Stimulated activated CD4-positive, alpha-beta T cell treated with anti-CD3 and anti-CD28 coated beads, Interleukin-12 subunit alpha, Interleukin-12 subunit beta, amount 100 ng/mL, for 24 hours (primary cell): ENCODE measurements at regions not wholly inside any gene's neighbourhood (a gene's known extent, or its start where the extent isn't known, plus 50 kb on each side); places are given as distances from the start of the nearest gene placed in this dataset.

Source experiments
- DNase-seq, 2 experiments: peaks; one replicate each; pipeline ENCODE4 v3.0.0-alpha.2; 2020; ENCODE audit warnings: low read depth in 2 of 2

- no peak for DNase-seq
Measured at GRCh38 chr13:75132701-75133695, 349.0 kb downstream of the TBC1D4 start.

GRCh38 chr13:75129331-75129730 is 352.6 kb downstream of the TBC1D4 start:
- DNase-seq: no peak

GRCh38 chr13:75124415-75124814 is 357.6 kb downstream of the TBC1D4 start:
- no peak for DNase-seq

GRCh38 chr13:75123428-75123827 is 358.5 kb downstream of the TBC1D4 start:
- DNase-seq: no peak

GRCh38 chr13:75120085-75120484 is 361.9 kb downstream of the TBC1D4 start:
- no peak for DNase-seq

GRCh38 chr13:75115171-75115570 is 366.8 kb downstream of the TBC1D4 start:
- no peak for DNase-seq

GRCh38 chr13:75103976-75104375 is 378.0 kb downstream of the TBC1D4 start:
- DNase-seq: no peak

- DNase-seq: no peak
Measured at GRCh38 chr13:75102001-75102716, 379.8 kb downstream of the TBC1D4 start.

GRCh38 chr13:75101348-75101747 is 380.6 kb downstream of the TBC1D4 start:
- no peak for DNase-seq

- no peak for DNase-seq
Measured at GRCh38 chr13:75092143-75092542, 389.8 kb downstream of the TBC1D4 start.

GRCh38 chr13:75091718-75092117 is 390.3 kb downstream of the TBC1D4 start:
- DNase-seq: no peak

GRCh38 chr13:75090872-75091615 is 390.9 kb downstream of the TBC1D4 start:
- no peak for DNase-seq

- no peak for DNase-seq
Measured at GRCh38 chr13:75088915-75089314, 393.1 kb downstream of the TBC1D4 start.

GRCh38 chr13:75079226-75079625 is 402.7 kb downstream of the TBC1D4 start:
- DNase-seq: no peak

- no peak for DNase-seq
Measured at GRCh38 chr13:75076476-75076875, 405.5 kb downstream of the TBC1D4 start.

GRCh38 chr13:75073786-75074185 is 408.2 kb downstream of the TBC1D4 start:
- no peak for DNase-seq

GRCh38 chr13:75072891-75073290 is 409.1 kb downstream of the TBC1D4 start:
- no peak for DNase-seq

GRCh38 chr13:75072368-75072767 is 409.6 kb downstream of the TBC1D4 start:
- DNase-seq: no peak

- DNase-seq: no peak
Measured at GRCh38 chr13:75071796-75072195, 410.2 kb downstream of the TBC1D4 start.

- DNase-seq: no peak
Measured at GRCh38 chr13:75071395-75071794, 410.6 kb downstream of the TBC1D4 start.

GRCh38 chr13:75061909-75062308 is 420.1 kb downstream of the TBC1D4 start:
- no peak for DNase-seq

GRCh38 chr13:75055296-75055695 is 426.7 kb downstream of the TBC1D4 start:
- no peak for DNase-seq
